Right ventricle myocardium inferior (tissue), 1 donor: ENCODE measurements at regions not wholly inside any gene's neighbourhood (a gene's known extent, or its start where the extent isn't known, plus 50 kb on each side); places are given as distances from the start of the nearest gene placed in this dataset.

Source experiments
- ATAC-seq: fragments of 200-7000 bp; cut with Tn5 transposase; one replicate; pipeline ENCODE4 v1.9.1; 2020; ENCODE audit warnings: mild to moderate bottlenecking, moderate library complexity
- DNase-seq: peaks from one replicate; pipeline ENCODE4 v3.0.0; 2021; ENCODE audit errors: missing footprints
- intact Hi-C: fragments of 100-400 bp; cut with DNase I; formaldehyde crosslinking; loops from one replicate; pipeline ENCODE4 v1.11.0; 2022
- donor health status: DM: no; HTN: yes; CAD: no; lungs with severe emphysema.

- ATAC-seq = no peak
Observed at GRCh38 chr9:91036356-91036755, 234.7 kb downstream of the SYK start.

GRCh38 chr9:91036826-91037510 is 235.3 kb downstream of the SYK start:
- ATAC-seq = peak; percentile 95
- peak; percentile 87 for DNase-seq
- intact Hi-C loops = loop anchor here (2.0 to 10.0 kb wide), 4 partner anchors 24 to 648 kb away; no protein-coding TSS in a partner anchor

More at GRCh38 chr9:91036356-91036755, 234.7 kb downstream of the SYK start:
- intact Hi-C loops = loop anchor here (2.0 to 10.0 kb wide), 4 partner anchors 24 to 648 kb away; no protein-coding TSS in a partner anchor
- DNase-seq = no peak

- ATAC-seq (no peak), DNase-seq (no peak)
- intact Hi-C loops = loop anchor here (2.0 to 10.0 kb wide), 4 partner anchors 23 to 647 kb away; no protein-coding TSS in a partner anchor
Observed at GRCh38 chr9:91037511-91038482, 236.2 kb downstream of the SYK start.

- no peak for ATAC-seq
- DNase-seq = no peak
- intact Hi-C loops = loop anchor here (10.0 kb wide), 1 partner anchor 646 kb away; no protein-coding TSS in a partner anchor
Observed at GRCh38 chr9:91038483-91039124, 237.0 kb downstream of the SYK start.

- no peak for ATAC-seq
- intact Hi-C loops = loop anchor here (10.0 kb wide), 1 partner anchor 646 kb away; no protein-coding TSS in a partner anchor
- DNase-seq = no peak
Observed at GRCh38 chr9:91039125-91039834, 237.7 kb downstream of the SYK start.

- DNase-seq (no peak), ATAC-seq (no peak)
- intact Hi-C loops = loop anchor here (10.0 kb wide), 1 partner anchor 645 kb away; no protein-coding TSS in a partner anchor
Observed at GRCh38 chr9:91039835-91040140, 238.2 kb downstream of the SYK start.

GRCh38 chr9:91040371-91041215 is 239.0 kb downstream of the SYK start:
- no peak for DNase-seq
- intact Hi-C loops = no loop called here
- ATAC-seq = no peak

GRCh38 chr9:91042024-91042423 is 240.4 kb downstream of the SYK start:
- DNase-seq (no peak), ATAC-seq (no peak)
- intact Hi-C loops = no loop called here

- intact Hi-C loops = no loop called here
- ATAC-seq (no peak), DNase-seq (no peak)
Observed at GRCh38 chr9:91042541-91042940, 240.9 kb downstream of the SYK start.

- intact Hi-C loops = no loop called here
- DNase-seq (no peak), ATAC-seq (no peak)
Observed at GRCh38 chr9:91043056-91043810, 241.6 kb downstream of the SYK start.

GRCh38 chr9:91043811-91044175 is 242.2 kb downstream of the SYK start:
- no peak for DNase-seq
- intact Hi-C loops = no loop called here
- no peak for ATAC-seq

- DNase-seq (no peak), ATAC-seq (no peak)
- intact Hi-C loops = no loop called here
Observed at GRCh38 chr9:91044354-91044753, 242.7 kb downstream of the SYK start.

GRCh38 chr9:91045041-91045440 is 243.4 kb downstream of the SYK start:
- intact Hi-C loops = no loop called here
- DNase-seq = no peak
- ATAC-seq = no peak

GRCh38 chr9:91047529-91047928 is 245.9 kb downstream of the SYK start:
- intact Hi-C loops = no loop called here
- DNase-seq (no peak), ATAC-seq (no peak)

- intact Hi-C loops = no loop called here
- DNase-seq (no peak), ATAC-seq (no peak)
Observed at GRCh38 chr9:91047993-91048607, 246.5 kb downstream of the SYK start.

- intact Hi-C loops = no loop called here
- no peak for ATAC-seq
- no peak for DNase-seq
Observed at GRCh38 chr9:91048749-91049148, 247.1 kb downstream of the SYK start.

GRCh38 chr9:91053824-91054223 is 252.2 kb downstream of the SYK start:
- intact Hi-C loops = no loop called here
- no peak for ATAC-seq

More at GRCh38 chr9:91053824-91054223, 252.2 kb downstream of the SYK start:
- DNase-seq = no peak
